Posterior cingulate gyrus (tissue), 11 donors: ENCODE measurements at regions not wholly inside any gene's neighbourhood (a gene's known extent, or its start where the extent isn't known, plus 50 kb on each side); places are given as distances from the start of the nearest gene placed in this dataset.

Experiments used
- DNase-seq, 10 donors: peaks; one replicate each; pipeline versions ENCODE4 v3.0.0 to v3.0.0-alpha.2; 2020 to 2021; ENCODE audit warnings: mixed read lengths in 3 of 10
- intact Hi-C: fragments of 100-400 bp; cut with DNase I; formaldehyde crosslinking; loops from one replicate; pipeline ENCODE4 v1.15.1; 2023

GRCh38 chr3:153704115-153704514 is 417.1 kb upstream of the ARHGEF26 start:
- DNase-seq: no peak
- intact Hi-C loops: no loop called here

GRCh38 chr3:153706706-153707105 is 414.5 kb upstream of the ARHGEF26 start:
- intact Hi-C loops: no loop called here
- no peak for DNase-seq

GRCh38 chr3:153714016-153714415 is 407.2 kb upstream of the ARHGEF26 start:
- intact Hi-C loops: no loop called here
- no peak for DNase-seq

- intact Hi-C loops: no loop called here
- no peak for DNase-seq
Measured at GRCh38 chr3:153714588-153715290, 406.5 kb upstream of the ARHGEF26 start.

- intact Hi-C loops: no loop called here
- DNase-seq: no peak
Measured at GRCh38 chr3:153722157-153722556, 399.0 kb upstream of the ARHGEF26 start.

GRCh38 chr3:153731071-153731470 is 390.1 kb upstream of the ARHGEF26 start:
- intact Hi-C loops: no loop called here
- DNase-seq: no peak

GRCh38 chr3:153734777-153735551 is 386.2 kb upstream of the ARHGEF26 start:
- DNase-seq: no peak
- intact Hi-C loops: no loop called here

- no peak for DNase-seq
- intact Hi-C loops: no loop called here
Measured at GRCh38 chr3:153740109-153740508, 381.1 kb upstream of the ARHGEF26 start.

- intact Hi-C loops: no loop called here
- DNase-seq: no peak
Measured at GRCh38 chr3:153744889-153745288, 376.3 kb upstream of the ARHGEF26 start.

- intact Hi-C loops: no loop called here
- DNase-seq: no peak
Measured at GRCh38 chr3:153746211-153746610, 375.0 kb upstream of the ARHGEF26 start.

GRCh38 chr3:153749070-153749610 is 372.1 kb upstream of the ARHGEF26 start:
- intact Hi-C loops: no loop called here
- no peak for DNase-seq

- DNase-seq: peak in 1 of 10 donors; percentile 55
- intact Hi-C loops: no loop called here
Measured at GRCh38 chr3:153752405-153753027, 368.7 kb upstream of the ARHGEF26 start.

- intact Hi-C loops: no loop called here
- no peak for DNase-seq
Measured at GRCh38 chr3:153753035-153753434, 368.2 kb upstream of the ARHGEF26 start.

GRCh38 chr3:153756816-153757215 is 364.4 kb upstream of the ARHGEF26 start:
- intact Hi-C loops: no loop called here

GRCh38 chr3:153757839-153758238 is 363.4 kb upstream of the ARHGEF26 start:
- no peak for DNase-seq
- intact Hi-C loops: no loop called here

More at GRCh38 chr3:153756816-153757215, 364.4 kb upstream of the ARHGEF26 start:
- DNase-seq: no peak

GRCh38 chr3:153760948-153761347 is 360.2 kb upstream of the ARHGEF26 start:
- intact Hi-C loops: loop anchor here (10.0 kb wide), 1 partner anchor 596 kb away; the partner anchor contains the start of gene RAP2B
- DNase-seq: no peak

GRCh38 chr3:153762411-153763235 is 358.6 kb upstream of the ARHGEF26 start:
- DNase-seq: no peak

GRCh38 chr3:153767601-153768560 is 353.3 kb upstream of the ARHGEF26 start:
- intact Hi-C loops: loop anchor here (5.0 to 10.0 kb wide), 2 partner anchors 603 to 741 kb away; partner anchors contain the start of gene RAP2B
- DNase-seq: peak in 1 of 10 donors; percentile 52

More at GRCh38 chr3:153762411-153763235, 358.6 kb upstream of the ARHGEF26 start:
- intact Hi-C loops: loop anchor here (10.0 kb wide), 1 partner anchor 598 kb away; the partner anchor contains the start of gene RAP2B
